ENCODE measurements at regions not wholly inside any gene's neighbourhood (a gene's known extent, or its start where the extent isn't known, plus 50 kb on each side); places are given as distances from the start of the nearest gene placed in this dataset.
A peak's percentile ranks its signal among the peaks of the same experiment; 100 is the strongest.

- H3K36me3 ChIP-seq (ENCODE audit: control insufficient read depth, insufficient read depth, low read length): no peaks in the 10 kb centered on the region
- no peak overlapping the region for H3K4me3 ChIP-seq (ENCODE audit: low read length)
- H3K27ac ChIP-seq (ENCODE audit: low read length): no peak overlapping the region
- H3K9me3 ChIP-seq (ENCODE audit: control insufficient read depth, low read depth, low read length): no peaks in the 10 kb centered on the region
- H3K27me3 ChIP-seq (ENCODE audit: control insufficient read depth, insufficient read depth, low read length): no peaks in the 10 kb centered on the region
- no CpG with 5 or more reads among the region's 1 CpG for WGBS (ENCODE audit: insufficient coverage, low lambda C conversion rate)
- DNase-seq: no peak
- H3K4me1 ChIP-seq (ENCODE audit: control insufficient read depth, insufficient read depth, low read length): no peaks in the 10 kb centered on the region
Observed at GRCh38 chr1:163674236-163674635, 352.5 kb downstream of the NUF2 start.

GRCh38 chr1:163684785-163685184, 363.0 kb downstream of the NUF2 start:
- H3K4me3 ChIP-seq (ENCODE audit: low read length): no peak overlapping the region
- WGBS (ENCODE audit: insufficient coverage, low lambda C conversion rate): no CpG with 5 or more reads among the region's 1 CpG
- H3K27me3 ChIP-seq (ENCODE audit: control insufficient read depth, insufficient read depth, low read length): no peaks in the 10 kb centered on the region
- no peak overlapping the region for H3K27ac ChIP-seq (ENCODE audit: low read length)
- no peaks in the 10 kb centered on the region for H3K4me1 ChIP-seq (ENCODE audit: control insufficient read depth, insufficient read depth, low read length)
- H3K36me3 ChIP-seq (ENCODE audit: control insufficient read depth, insufficient read depth, low read length): no peaks in the 10 kb centered on the region
- H3K9me3 ChIP-seq (ENCODE audit: control insufficient read depth, low read depth, low read length): peaks cover 5% of the 10 kb centered on the region
- no peak for DNase-seq

- H3K9me3 ChIP-seq (ENCODE audit: control insufficient read depth, low read depth, low read length): no peaks in the 10 kb centered on the region
- no peak overlapping the region for H3K4me3 ChIP-seq (ENCODE audit: low read length)
- H3K27me3 ChIP-seq (ENCODE audit: control insufficient read depth, insufficient read depth, low read length): no peaks in the 10 kb centered on the region
- no peaks in the 10 kb centered on the region for H3K36me3 ChIP-seq (ENCODE audit: control insufficient read depth, insufficient read depth, low read length)
- H3K27ac ChIP-seq (ENCODE audit: low read length): no peak overlapping the region
- DNase-seq: no peak
- no peaks in the 10 kb centered on the region for H3K4me1 ChIP-seq (ENCODE audit: control insufficient read depth, insufficient read depth, low read length)
- WGBS (ENCODE audit: insufficient coverage, low lambda C conversion rate): no CpG with 5 or more reads among the region's 14 CpGs
Observed at GRCh38 chr1:163692266-163692665, 370.5 kb downstream of the NUF2 start.

- Histone ChIP-seq H3K27me3 (ENCODE audit: control insufficient read depth, insufficient read depth, low read length) (no peaks in the 10 kb centered on the region), H3K9me3 (ENCODE audit: control insufficient read depth, low read depth, low read length) (no peaks in the 10 kb centered on the region), H3K27ac (ENCODE audit: low read length) (no peak overlapping the region), H3K4me3 (ENCODE audit: low read length) (no peak overlapping the region), H3K36me3 (ENCODE audit: control insufficient read depth, insufficient read depth, low read length) (no peaks in the 10 kb centered on the region), H3K4me1 (ENCODE audit: control insufficient read depth, insufficient read depth, low read length) (no peaks in the 10 kb centered on the region)
- WGBS (ENCODE audit: insufficient coverage, low lambda C conversion rate): 100% methylated on average over 1 of the region's 2 CpGs
- no peak for DNase-seq
Observed at GRCh38 chr1:163697137-163697536, 375.4 kb downstream of the NUF2 start.

GRCh38 chr1:163701783-163702374, 380.1 kb downstream of the NUF2 start:
- WGBS (ENCODE audit: insufficient coverage, low lambda C conversion rate): 20% methylated on average over 1 of the region's 1 CpG
- Histone ChIP-seq H3K4me1 (ENCODE audit: control insufficient read depth, insufficient read depth, low read length) (no peaks in the 10 kb centered on the region), H3K27me3 (ENCODE audit: control insufficient read depth, insufficient read depth, low read length) (no peaks in the 10 kb centered on the region), H3K36me3 (ENCODE audit: control insufficient read depth, insufficient read depth, low read length) (no peaks in the 10 kb centered on the region), H3K27ac (ENCODE audit: low read length) (no peak overlapping the region), H3K9me3 (ENCODE audit: control insufficient read depth, low read depth, low read length) (no peaks in the 10 kb centered on the region), H3K4me3 (ENCODE audit: low read length) (no peak overlapping the region)
- DNase-seq: peak in 1 of 2 donors; percentile 1

- Histone ChIP-seq H3K4me3 (ENCODE audit: low read length) (no peak overlapping the region), H3K27ac (ENCODE audit: low read length) (no peak overlapping the region), H3K4me1 (ENCODE audit: control insufficient read depth, insufficient read depth, low read length) (no peaks in the 10 kb centered on the region), H3K27me3 (ENCODE audit: control insufficient read depth, insufficient read depth, low read length) (no peaks in the 10 kb centered on the region), H3K36me3 (ENCODE audit: control insufficient read depth, insufficient read depth, low read length) (no peaks in the 10 kb centered on the region), H3K9me3 (ENCODE audit: control insufficient read depth, low read depth, low read length) (no peaks in the 10 kb centered on the region)
- DNase-seq: no peak
- no CpG with 5 or more reads among the region's 1 CpG for WGBS (ENCODE audit: insufficient coverage, low lambda C conversion rate)
Observed at GRCh38 chr1:163703794-163704193, 382.0 kb downstream of the NUF2 start.

GRCh38 chr1:163706915-163707314, 385.2 kb downstream of the NUF2 start:
- Histone ChIP-seq H3K4me3 (ENCODE audit: low read length) (no peak overlapping the region), H3K4me1 (ENCODE audit: control insufficient read depth, insufficient read depth, low read length) (no peaks in the 10 kb centered on the region), H3K36me3 (ENCODE audit: control insufficient read depth, insufficient read depth, low read length) (no peaks in the 10 kb centered on the region), H3K27ac (ENCODE audit: low read length) (no peak overlapping the region), H3K9me3 (ENCODE audit: control insufficient read depth, low read depth, low read length) (no peaks in the 10 kb centered on the region), H3K27me3 (ENCODE audit: control insufficient read depth, insufficient read depth, low read length) (no peaks in the 10 kb centered on the region)
- WGBS (ENCODE audit: insufficient coverage, low lambda C conversion rate): 86% methylated on average over 1 of the region's 1 CpG
- no peak for DNase-seq

GRCh38 chr1:163709636-163710035, 387.9 kb downstream of the NUF2 start:
- WGBS (ENCODE audit: insufficient coverage, low lambda C conversion rate): no CpG with 5 or more reads among the region's 1 CpG
- Histone ChIP-seq H3K9me3 (ENCODE audit: control insufficient read depth, low read depth, low read length) (no peaks in the 10 kb centered on the region), H3K4me3 (ENCODE audit: low read length) (no peak overlapping the region), H3K4me1 (ENCODE audit: control insufficient read depth, insufficient read depth, low read length) (no peaks in the 10 kb centered on the region), H3K27ac (ENCODE audit: low read length) (no peak overlapping the region), H3K36me3 (ENCODE audit: control insufficient read depth, insufficient read depth, low read length) (no peaks in the 10 kb centered on the region), H3K27me3 (ENCODE audit: control insufficient read depth, insufficient read depth, low read length) (no peaks in the 10 kb centered on the region)
- DNase-seq: no peak

- no peaks in the 10 kb centered on the region for H3K4me1 ChIP-seq (ENCODE audit: control insufficient read depth, insufficient read depth, low read length)
- no peak for DNase-seq
- WGBS (ENCODE audit: insufficient coverage, low lambda C conversion rate): 100% methylated on average over 2 of the region's 3 CpGs
Observed at GRCh38 chr1:163712321-163712720, 390.6 kb downstream of the NUF2 start.

GRCh38 chr1:163720294-163720693, 398.5 kb downstream of the NUF2 start:
- 100% methylated on average over 1 of the region's 3 CpGs for WGBS (ENCODE audit: insufficient coverage, low lambda C conversion rate)

More at GRCh38 chr1:163712321-163712720, 390.6 kb downstream of the NUF2 start:
- H3K36me3 ChIP-seq (ENCODE audit: control insufficient read depth, insufficient read depth, low read length): no peaks in the 10 kb centered on the region
- H3K4me3 ChIP-seq (ENCODE audit: low read length): no peak overlapping the region
- H3K27ac ChIP-seq (ENCODE audit: low read length): no peak overlapping the region
- no peaks in the 10 kb centered on the region for H3K27me3 ChIP-seq (ENCODE audit: control insufficient read depth, insufficient read depth, low read length)
- H3K9me3 ChIP-seq (ENCODE audit: control insufficient read depth, low read depth, low read length): no peaks in the 10 kb centered on the region

GRCh38 chr1:163725551-163725950, 403.8 kb downstream of the NUF2 start:
- Histone ChIP-seq H3K27me3 (ENCODE audit: control insufficient read depth, insufficient read depth, low read length) (no peaks in the 10 kb centered on the region), H3K4me3 (ENCODE audit: low read length) (no peak overlapping the region), H3K9me3 (ENCODE audit: control insufficient read depth, low read depth, low read length) (no peaks in the 10 kb centered on the region), H3K4me1 (ENCODE audit: control insufficient read depth, insufficient read depth, low read length) (no peaks in the 10 kb centered on the region), H3K36me3 (ENCODE audit: control insufficient read depth, insufficient read depth, low read length) (no peaks in the 10 kb centered on the region), H3K27ac (ENCODE audit: low read length) (no peak overlapping the region)
- DNase-seq: no peak

More at GRCh38 chr1:163720294-163720693, 398.5 kb downstream of the NUF2 start:
- no peak for DNase-seq
- H3K9me3 ChIP-seq (ENCODE audit: control insufficient read depth, low read depth, low read length): peaks cover 3% of the 10 kb centered on the region
- H3K36me3 ChIP-seq (ENCODE audit: control insufficient read depth, insufficient read depth, low read length): no peaks in the 10 kb centered on the region
- H3K27me3 ChIP-seq (ENCODE audit: control insufficient read depth, insufficient read depth, low read length): no peaks in the 10 kb centered on the region
- no peaks in the 10 kb centered on the region for H3K4me1 ChIP-seq (ENCODE audit: control insufficient read depth, insufficient read depth, low read length)
- H3K4me3 ChIP-seq (ENCODE audit: low read length): no peak overlapping the region
- H3K27ac ChIP-seq (ENCODE audit: low read length): no peak overlapping the region

Data from large intestine (tissue), 3 donors.